DND-41 (cell line): ENCODE measurements at regions not wholly inside any gene's neighbourhood (a gene's known extent, or its start where the extent isn't known, plus 50 kb on each side); places are given as distances from the start of the nearest gene placed in this dataset.

ENCODE experiments used
- ATAC-seq: fragments of 200-7000 bp; cut with Tn5 transposase; 3 replicates; pipeline ENCODE4 v1.9.1; 2021; ENCODE audit warnings: low read depth; ENCODE audit not compliant: insufficient read depth
- DNase-seq: peaks from one replicate; pipeline ENCODE4 v3.0.0-alpha.2; 2020
- H2AFZ ChIP-seq: 2 replicates; pipeline ENCODE4 v1.6.0; 2012; ENCODE audit warnings: low read depth, low read length
- H3K27ac ChIP-seq: 2 replicates; pipeline ENCODE4 v1.5.1; 2012; ENCODE audit warnings: low read length, inconsistent platforms
- H3K27me3 ChIP-seq: fragments of 200-600 bp; sonication (generic); 2 replicates; pipeline ENCODE4 v1.6.0; 2012; ENCODE audit warnings: low read length, mild to moderate bottlenecking, inconsistent platforms; ENCODE audit not compliant: insufficient read depth, poor library complexity
- H3K36me3 ChIP-seq: 2 replicates; pipeline ENCODE4 v1.5.1; 2012; ENCODE audit warnings: low read length, inconsistent platforms; ENCODE audit not compliant: insufficient read depth
- H3K4me1 ChIP-seq: 2 replicates; pipeline ENCODE4 v1.5.1; 2012; ENCODE audit warnings: mild to moderate bottlenecking, low read length; ENCODE audit not compliant: insufficient read depth
- H3K4me2 ChIP-seq: 2 replicates; pipeline ENCODE4 v1.6.0; 2012; ENCODE audit warnings: mild to moderate bottlenecking, moderate library complexity, low read length, inconsistent platforms; ENCODE audit not compliant: insufficient read depth
- H3K4me3 ChIP-seq, 2 experiments: fragments of 200-600 bp in 1 of 2; shearing (Covaris generic) in 1 of 2; 2 replicates each; pipeline ENCODE4 v1.5.1; 2012 to 2016; ENCODE audit warnings: inconsistent platforms in 2 of 2, low read length in 2 of 2, mild to moderate bottlenecking in 2 of 2, low read depth in 1 of 2, moderate library complexity in 1 of 2
- H3K79me2 ChIP-seq: 2 replicates; pipeline ENCODE4 v1.6.0; 2012; ENCODE audit warnings: low read length, inconsistent platforms; ENCODE audit not compliant: insufficient read depth
- H3K9ac ChIP-seq: 2 replicates; pipeline ENCODE4 v1.6.0; 2012; ENCODE audit warnings: low read depth, mild to moderate bottlenecking, inconsistent platforms, low read length, moderate library complexity
- H3K9me3 ChIP-seq: 2 replicates; pipeline ENCODE4 v1.5.1; 2012; ENCODE audit warnings: low read length, moderate library complexity, mild to moderate bottlenecking, inconsistent platforms; ENCODE audit not compliant: insufficient read depth, severe bottlenecking
- H4K20me1 ChIP-seq: 2 replicates; pipeline ENCODE4 v1.6.0; 2012; ENCODE audit warnings: low read length; ENCODE audit not compliant: insufficient read depth
- CTCF ChIP-seq: IDR thresholded peaks from 2 replicates; pipeline ENCODE4 v1.5.1; 2012; ENCODE audit warnings: borderline replicate concordance, low read length, moderate library complexity, mild to moderate bottlenecking; ENCODE audit not compliant: poor library complexity, severe bottlenecking; ENCODE audit errors: extremely low read depth
- EZH2 ChIP-seq: IDR thresholded peaks from 3 replicates; pipeline ENCODE4 v1.6.1; 2012; ENCODE audit warnings: borderline replicate concordance, low read depth, mild to moderate bottlenecking, moderate library complexity, low read length, inconsistent platforms; ENCODE audit not compliant: severe bottlenecking

- Histone ChIP-seq H3K36me3 (no peaks in the 10 kb centered on the region), H3K79me2 (no peaks in the 10 kb centered on the region), H3K9ac (no peak overlapping the region), H3K27me3 (no peaks in the 10 kb centered on the region), H2AFZ (peak overlapping the region; percentile 42; the same call in 1 of the 2 replicates), H4K20me1 (no peaks in the 10 kb centered on the region), H3K4me2 (peak overlapping the region; percentile 2; the same call in 1 of the 2 replicates), H3K9me3 (no peaks in the 10 kb centered on the region), H3K4me1 (peaks cover 28% of the 10 kb centered on the region), H3K4me3 (no peak overlapping the region), H3K27ac (peak overlapping the region; percentile 26)
- TF ChIP-seq EZH2, result no peak
- no peak for TF ChIP-seq CTCF
- ATAC-seq, result peak; percentile 3; the same call in 1 of the 3 replicates
- no peak for DNase-seq
Observed at GRCh38 chr4:121256887-121257466, 92.9 kb upstream of the TNIP3 start.

GRCh38 chr4:121255986-121256750 is 92.0 kb upstream of the TNIP3 start:
- no peaks in the 10 kb centered on the region for H3K79me2 ChIP-seq
- H4K20me1 ChIP-seq, result no peaks in the 10 kb centered on the region
- H3K4me2 ChIP-seq, result peak overlapping the region; percentile 2; the same call in 1 of the 2 replicates
- TF ChIP-seq CTCF (no peak), EZH2 (no peak)
- H3K9me3 ChIP-seq, result no peaks in the 10 kb centered on the region
- no peaks in the 10 kb centered on the region for H3K36me3 ChIP-seq
- H3K4me3 ChIP-seq, result no peak overlapping the region
- H3K9ac ChIP-seq, result no peak overlapping the region
- H3K4me1 ChIP-seq, result peaks cover 28% of the 10 kb centered on the region
- peak; percentile 33 for DNase-seq
- H2AFZ ChIP-seq, result no peak overlapping the region
- H3K27ac ChIP-seq, result peak overlapping the region; percentile 26
- no peaks in the 10 kb centered on the region for H3K27me3 ChIP-seq
- ATAC-seq, result peak; percentile 88

GRCh38 chr4:121253961-121254360 is 89.8 kb upstream of the TNIP3 start:
- Histone ChIP-seq H3K27me3 (no peaks in the 10 kb centered on the region), H3K4me3 (no peak overlapping the region), H3K27ac (peak overlapping the region; percentile 7; the same call in 1 of the 2 replicates), H3K4me2 (no peak overlapping the region), H3K4me1 (peaks cover 28% of the 10 kb centered on the region), H4K20me1 (no peaks in the 10 kb centered on the region), H3K9me3 (no peaks in the 10 kb centered on the region), H3K9ac (no peak overlapping the region), H2AFZ (peak overlapping the region; percentile 53; the same call in 1 of the 2 replicates), H3K79me2 (no peaks in the 10 kb centered on the region), H3K36me3 (no peaks in the 10 kb centered on the region)
- DNase-seq (peak; percentile 19), ATAC-seq (peak; percentile 52)
- no peak for TF ChIP-seq CTCF
- no peak for TF ChIP-seq EZH2
